IMR-90 (cell line): ENCODE measurements at regions not wholly inside any gene's neighbourhood (a gene's known extent, or its start where the extent isn't known, plus 50 kb on each side); places are given as distances from the start of the nearest gene placed in this dataset.

Experiments used
- ATAC-seq: fragments of 200-7000 bp; cut with Tn5 transposase; 2 replicates; pipeline ENCODE4 v1.9.1; 2020; ENCODE audit warnings: low read depth, mild to moderate bottlenecking, moderate library complexity
- BruUV-seq: library from RNA; stranded (reverse); fragments of 400-500 nt; replicated peaks from 2 replicates; lab custom pipeline; 2021; lab: Mats Ljungman, UMichigan
- CTCF ChIA-PET: fragments of 300-600 bp; formaldehyde crosslinking; extraction: SDS; loops from one replicate; lab custom pipeline; 2021; ENCODE audit warnings: antibody characterized with exemption; lab: Yijun Ruan, JAX
- POLR2A ChIA-PET: fragments of 300-600 bp; sonication (Branson Sonifier 250); formaldehyde crosslinking; loops from one replicate; lab custom pipeline; 2022; ENCODE audit warnings: antibody characterized with exemption; ENCODE audit not compliant: unreplicated experiment; lab: Charles Lee
- DNase-seq: peaks from one replicate; pipeline ENCODE4 v3.0.0; 2013
- H2AFZ ChIP-seq: replicated peaks from 2 replicates; pipeline ENCODE3; 2013; ENCODE audit warnings: low read length, mild to moderate bottlenecking; ENCODE audit not compliant: poor library complexity
- H2AK5ac ChIP-seq: 2 replicates; pipeline ENCODE4 v1.6.1; 2013; ENCODE audit warnings: low read depth, low read length, inconsistent platforms
- H2AK9ac ChIP-seq: replicated peaks from 2 replicates; pipeline ENCODE3; 2013; ENCODE audit warnings: mild to moderate bottlenecking, low read depth, low read length, moderate library complexity; ENCODE audit not compliant: poor library complexity
- H2BK120ac ChIP-seq: 2 replicates; pipeline ENCODE4 v1.6.1; 2013; ENCODE audit warnings: low read depth, low read length, inconsistent platforms
- H2BK15ac ChIP-seq: 3 replicates; pipeline ENCODE4 v1.6.1; 2013; ENCODE audit warnings: low read depth, low read length, inconsistent platforms
- H2BK20ac ChIP-seq: 2 replicates; pipeline ENCODE4 v1.6.1; 2013; ENCODE audit warnings: low read depth, mild to moderate bottlenecking, inconsistent platforms, low read length, moderate library complexity
- H2BK5ac ChIP-seq: 2 replicates; pipeline ENCODE4 v1.6.1; 2013; ENCODE audit warnings: mild to moderate bottlenecking, low read depth, low read length, inconsistent platforms; ENCODE audit not compliant: poor library complexity, severe bottlenecking
- H3K14ac ChIP-seq: replicated peaks from 2 replicates; pipeline ENCODE4 v1.6.1; 2013; ENCODE audit warnings: low read depth, low read length, inconsistent platforms
- H3K18ac ChIP-seq: 2 replicates; pipeline ENCODE4 v1.6.1; 2013; ENCODE audit warnings: low read depth, low read length, control low read depth
- H3K23ac ChIP-seq: 2 replicates; pipeline ENCODE4 v1.6.1; 2013; ENCODE audit warnings: low read depth, low read length, inconsistent platforms
- H3K27ac ChIP-seq: 2 replicates; pipeline ENCODE4 v1.5.1; 2013; ENCODE audit warnings: mild to moderate bottlenecking, control low read depth, low read length; ENCODE audit not compliant: insufficient read depth
- H3K27me3 ChIP-seq: 2 replicates; pipeline ENCODE4 v1.6.1; 2013; ENCODE audit warnings: low read length; ENCODE audit not compliant: control insufficient read depth, insufficient read depth
- H3K36me3 ChIP-seq: 2 replicates; pipeline ENCODE4 v1.6.1; 2013; ENCODE audit warnings: low read length, mixed read lengths; ENCODE audit not compliant: control insufficient read depth, insufficient read depth
- H3K4ac ChIP-seq: 2 replicates; pipeline ENCODE4 v1.6.1; 2013; ENCODE audit warnings: low read depth, low read length, inconsistent platforms
- H3K4me1 ChIP-seq: 2 replicates; pipeline ENCODE4 v1.6.1; 2013; ENCODE audit warnings: low read length, mixed read lengths; ENCODE audit not compliant: control insufficient read depth, insufficient read depth
- H3K4me2 ChIP-seq: 2 replicates; pipeline ENCODE4 v1.6.1; 2013; ENCODE audit warnings: low read depth, mild to moderate bottlenecking, control low read depth, low read length, moderate library complexity
- H3K4me3 ChIP-seq: 2 replicates; pipeline ENCODE4 v1.5.1; 2013; ENCODE audit warnings: low read depth, mild to moderate bottlenecking, control low read depth, low read length, moderate library complexity; ENCODE audit not compliant: insufficient read depth
- H3K56ac ChIP-seq: 2 replicates; pipeline ENCODE4 v1.6.1; 2013; ENCODE audit warnings: low read length, inconsistent platforms; ENCODE audit not compliant: insufficient read depth; ENCODE audit errors: extremely low read depth
- H3K79me1 ChIP-seq, 2 experiments: 2 replicates each; pipeline ENCODE4 v1.6.1; 2013; ENCODE audit warnings: low read length in 2 of 2, inconsistent platforms in 1 of 2, low read depth in 1 of 2
- H3K9ac ChIP-seq: 2 replicates; pipeline ENCODE4 v1.6.1; 2013; ENCODE audit warnings: low read depth, low read length, control low read depth
- H3K9me1 ChIP-seq: 2 replicates; pipeline ENCODE4 v1.6.1; 2013; ENCODE audit warnings: low read length, inconsistent platforms; ENCODE audit not compliant: insufficient read depth
- H3K9me3 ChIP-seq: 2 replicates; pipeline ENCODE4 v1.6.1; 2013; ENCODE audit warnings: low read length; ENCODE audit not compliant: control insufficient read depth, insufficient read depth
- H4K20me1 ChIP-seq: 2 replicates; pipeline ENCODE4 v1.6.1; 2013; ENCODE audit warnings: low read length, inconsistent platforms; ENCODE audit not compliant: insufficient read depth
- H4K5ac ChIP-seq: 2 replicates; pipeline ENCODE4 v1.6.1; 2013; ENCODE audit warnings: mild to moderate bottlenecking, low read depth, low read length, control low read depth
- H4K8ac ChIP-seq, 2 experiments: 2 replicates each; pipeline ENCODE4 v1.6.1; 2013; ENCODE audit warnings: low read depth in 2 of 2, low read length in 2 of 2, control low read depth in 1 of 2, inconsistent platforms in 1 of 2
- H4K91ac ChIP-seq: 2 replicates; pipeline ENCODE4 v1.6.1; 2013; ENCODE audit warnings: low read depth, low read length, inconsistent platforms; ENCODE audit not compliant: insufficient read depth
- CEBPB ChIP-seq: IDR thresholded peaks from 2 replicates; pipeline ENCODE4 v1.6.1; 2012; ENCODE audit warnings: low read depth, low read length, improper control_type of control experiment
- CHD1 ChIP-seq: IDR thresholded peaks from 2 replicates; pipeline ENCODE4 v1.6.1; 2012; ENCODE audit warnings: low read depth, low read length, improper control_type of control experiment
- FOS ChIP-seq: fragments of 150-350 bp; IDR thresholded peaks from 2 replicates; pipeline ENCODE4 v1.6.1; 2016; ENCODE audit warnings: low read depth, low read length
- MAFK ChIP-seq: IDR thresholded peaks from 2 replicates; pipeline ENCODE4 v1.6.1; 2012; ENCODE audit warnings: low read depth, low read length, improper control_type of control experiment
- MAZ ChIP-seq: IDR thresholded peaks from 2 replicates; pipeline ENCODE4 v1.6.1; 2012; ENCODE audit warnings: low read depth, mild to moderate bottlenecking, low read length, improper control_type of control experiment, moderate library complexity, borderline replicate concordance
- MXI1 ChIP-seq: IDR thresholded peaks from 2 replicates; pipeline ENCODE4 v1.6.1; 2012; ENCODE audit warnings: low read depth, mild to moderate bottlenecking, low read length, moderate library complexity, borderline replicate concordance
- NFE2L2 ChIP-seq: fragments of 150-350 bp; IDR thresholded peaks from 2 replicates; pipeline ENCODE4 v1.6.1; 2016; ENCODE audit warnings: low read depth, mild to moderate bottlenecking, low read length
- POLR2A ChIP-seq: IDR thresholded peaks from 2 replicates; pipeline ENCODE4 v1.6.1; 2012; ENCODE audit warnings: mild to moderate bottlenecking, low read depth, low read length
- RAD21 ChIP-seq: IDR thresholded peaks from 2 replicates; pipeline ENCODE4 v1.6.1; 2012; ENCODE audit warnings: low read length, improper control_type of control experiment
- RCOR1 ChIP-seq: IDR thresholded peaks from 2 replicates; pipeline ENCODE4 v1.6.1; 2012; ENCODE audit warnings: mild to moderate bottlenecking, low read length, improper control_type of control experiment; ENCODE audit not compliant: insufficient replicate concordance
- RFX5 ChIP-seq: IDR thresholded peaks from 2 replicates; pipeline ENCODE4 v1.8.0; 2012; ENCODE audit warnings: low read depth, mild to moderate bottlenecking, low read length, moderate library complexity
- SMC3 ChIP-seq: fragments of 150-350 bp; IDR thresholded peaks from 2 replicates; pipeline ENCODE4 v1.6.1; 2016; ENCODE audit warnings: low read depth, mild to moderate bottlenecking, antibody characterized with exemption, low read length, moderate library complexity
- WGBS, 2 experiments: methylation state at CpG; one replicate each; pipeline versions ENCODE4 v1.1.5 to v1.1.7; 2013; ENCODE audit warnings: missing lambda C conversion rate in 2 of 2; ENCODE audit not compliant: insufficient read length in 1 of 2; ENCODE audit errors: extremely low coverage in 2 of 2; 5-methylcytosine and 5-hydroxymethylcytosine counted together
- dilution Hi-C: fragments of 300-500 bp; cut with HindIII; formaldehyde crosslinking; loops from one replicate; pipeline ENCODE4 v1.14.3; 2018; ENCODE audit warnings: low sequenced_read_pairs; ENCODE audit not compliant: unreplicated experiment
- in situ Hi-C: fragments of 300-500 bp; cut with MboI; formaldehyde crosslinking; loops from 3 replicates; pipeline ENCODE4 v1.14.3; 2019; ENCODE audit warnings: low sequenced_read_pairs, inconsistent platforms, mixed read lengths
- intact Hi-C: fragments of 100-400 bp; cut with micrococcal nuclease; formaldehyde crosslinking; loops from 2 replicates; pipeline ENCODE4 v1.10.0; 2022
- TF ChIP-seq, protein P1 (sequence below): fragments of 150-350 bp; IDR thresholded peaks from 2 replicates; pipeline ENCODE4 v1.6.1; 2016; ENCODE audit warnings: low read depth, mild to moderate bottlenecking, low read length, moderate library complexity, borderline replicate concordance
- TF ChIP-seq, protein P2 (sequence below): conservative IDR thresholded peaks from 2 replicates; pipeline ENCODE4 v1.5.1; 2012; ENCODE audit warnings: mild to moderate bottlenecking, low read depth, low read length, improper control_type of control experiment

- DNase-seq (no peak), ATAC-seq (no peak)
- Histone ChIP-seq H2BK15ac (no peak overlapping the region), H2BK120ac (no peak overlapping the region), H3K9me1 (no peaks in the 10 kb centered on the region), H3K27ac (no peak overlapping the region), H2AK9ac (no peak overlapping the region), H3K9me3 (no peaks in the 10 kb centered on the region), H4K5ac (no peak overlapping the region), H2AFZ (no peak overlapping the region), H3K36me3 (no peaks in the 10 kb centered on the region), H3K23ac (no peak overlapping the region), H2BK20ac (no peak overlapping the region), H3K4ac (no peak overlapping the region), H3K4me1 (no peaks in the 10 kb centered on the region), H2AK5ac (no peak overlapping the region), H3K4me2 (no peak overlapping the region), H3K18ac (no peak overlapping the region), H4K20me1 (no peaks in the 10 kb centered on the region), H3K4me3 (no peak overlapping the region), H4K91ac (no peak overlapping the region), H3K9ac (no peak overlapping the region), H3K27me3 (no peaks in the 10 kb centered on the region), H3K14ac (no peak overlapping the region), H3K56ac (no peak overlapping the region), H2BK5ac (no peak overlapping the region), H3K79me1 (no peaks in the 10 kb centered on the region), H4K8ac (no peak overlapping the region)
- BruUV-seq, result no TSS peak
- TF ChIP-seq SMC3 (no peak), CHD1 (no peak), MAFK (no peak), MXI1 (no peak), FOS (no peak), RAD21 (no peak), NFE2L2 (no peak), MAZ (no peak), RCOR1 (no peak), CEBPB (no peak), RFX5 (no peak), POLR2A (no peak)
- TF ChIP-seq, protein P1, sequence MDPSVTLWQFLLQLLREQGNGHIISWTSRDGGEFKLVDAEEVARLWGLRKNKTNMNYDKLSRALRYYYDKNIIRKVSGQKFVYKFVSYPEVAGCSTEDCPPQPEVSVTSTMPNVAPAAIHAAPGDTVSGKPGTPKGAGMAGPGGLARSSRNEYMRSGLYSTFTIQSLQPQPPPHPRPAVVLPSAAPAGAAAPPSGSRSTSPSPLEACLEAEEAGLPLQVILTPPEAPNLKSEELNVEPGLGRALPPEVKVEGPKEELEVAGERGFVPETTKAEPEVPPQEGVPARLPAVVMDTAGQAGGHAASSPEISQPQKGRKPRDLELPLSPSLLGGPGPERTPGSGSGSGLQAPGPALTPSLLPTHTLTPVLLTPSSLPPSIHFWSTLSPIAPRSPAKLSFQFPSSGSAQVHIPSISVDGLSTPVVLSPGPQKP, result no peak
- TF ChIP-seq, protein P2, sequence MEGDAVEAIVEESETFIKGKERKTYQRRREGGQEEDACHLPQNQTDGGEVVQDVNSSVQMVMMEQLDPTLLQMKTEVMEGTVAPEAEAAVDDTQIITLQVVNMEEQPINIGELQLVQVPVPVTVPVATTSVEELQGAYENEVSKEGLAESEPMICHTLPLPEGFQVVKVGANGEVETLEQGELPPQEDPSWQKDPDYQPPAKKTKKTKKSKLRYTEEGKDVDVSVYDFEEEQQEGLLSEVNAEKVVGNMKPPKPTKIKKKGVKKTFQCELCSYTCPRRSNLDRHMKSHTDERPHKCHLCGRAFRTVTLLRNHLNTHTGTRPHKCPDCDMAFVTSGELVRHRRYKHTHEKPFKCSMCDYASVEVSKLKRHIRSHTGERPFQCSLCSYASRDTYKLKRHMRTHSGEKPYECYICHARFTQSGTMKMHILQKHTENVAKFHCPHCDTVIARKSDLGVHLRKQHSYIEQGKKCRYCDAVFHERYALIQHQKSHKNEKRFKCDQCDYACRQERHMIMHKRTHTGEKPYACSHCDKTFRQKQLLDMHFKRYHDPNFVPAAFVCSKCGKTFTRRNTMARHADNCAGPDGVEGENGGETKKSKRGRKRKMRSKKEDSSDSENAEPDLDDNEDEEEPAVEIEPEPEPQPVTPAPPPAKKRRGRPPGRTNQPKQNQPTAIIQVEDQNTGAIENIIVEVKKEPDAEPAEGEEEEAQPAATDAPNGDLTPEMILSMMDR, result no peak
- ChIA-PET CTCF (no interaction called here), POLR2A (no interaction called here)
- intact Hi-C loops (no loop called here), dilution Hi-C loops (no loop called here), in situ Hi-C loops (no loop called here)
- no CpG with 5 or more reads among the region's 4 CpGs for WGBS, 2 experiments
Observed at GRCh38 chr1:169005776-169006175, 100.7 kb upstream of the ATP1B1 start.
